ENCODE measurements at regions not wholly inside any gene's neighbourhood (a gene's known extent, or its start where the extent isn't known, plus 50 kb on each side); places are given as distances from the start of the nearest gene placed in this dataset.

- H3K36me3 Mint-ChIP-seq: no peaks in the 10 kb centered on the region
- no peaks in the 10 kb centered on the region for H3K27me3 Mint-ChIP-seq
- no peak overlapping the region for H3K27ac Mint-ChIP-seq
- H3K4me1 Mint-ChIP-seq: no peaks in the 10 kb centered on the region
- H3K4me3 Mint-ChIP-seq: no peak overlapping the region
- no peaks in the 10 kb centered on the region for H3K9me3 Mint-ChIP-seq
Observed at GRCh38 chr2:59047373-59047995, 806.4 kb upstream of the FANCL start.

GRCh38 chr2:59046401-59047372, 805.6 kb upstream of the FANCL start:
- H3K9me3 Mint-ChIP-seq: no peaks in the 10 kb centered on the region

DNA sequence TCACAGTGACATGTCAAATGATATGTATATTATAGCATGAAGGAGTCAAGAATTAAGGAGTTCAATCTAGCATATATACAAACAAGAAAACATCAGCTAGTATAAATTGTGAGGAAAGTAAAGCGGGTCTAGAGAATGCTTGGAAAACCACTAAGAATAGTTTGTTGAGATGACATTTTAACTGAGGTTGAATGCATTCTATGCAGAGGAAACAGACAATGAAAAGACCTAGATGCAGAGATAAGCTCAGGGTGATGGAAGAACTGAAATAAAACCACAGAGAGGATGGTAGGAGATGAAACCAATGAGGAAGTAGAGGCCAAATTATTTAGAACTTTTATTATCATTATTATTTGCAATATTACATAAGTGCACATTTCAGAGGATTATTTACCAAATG, 803.6 kb upstream of the FANCL start:
- Mint-ChIP-seq H3K4me3 (no peak overlapping the region), H3K27me3 (no peaks in the 10 kb centered on the region), H3K9me3 (no peaks in the 10 kb centered on the region), H3K4me1 (no peaks in the 10 kb centered on the region), H3K27ac (no peak overlapping the region), H3K36me3 (no peaks in the 10 kb centered on the region)

More at GRCh38 chr2:59046401-59047372, 805.6 kb upstream of the FANCL start:
- no peak overlapping the region for H3K27ac Mint-ChIP-seq
- no peak overlapping the region for H3K4me3 Mint-ChIP-seq
- H3K36me3 Mint-ChIP-seq: no peaks in the 10 kb centered on the region
- H3K27me3 Mint-ChIP-seq: no peaks in the 10 kb centered on the region
- H3K4me1 Mint-ChIP-seq: no peaks in the 10 kb centered on the region

- H3K36me3 Mint-ChIP-seq: no peaks in the 10 kb centered on the region
- no peak overlapping the region for H3K4me3 Mint-ChIP-seq
- H3K9me3 Mint-ChIP-seq: peaks cover 12% of the 10 kb centered on the region
- H3K27me3 Mint-ChIP-seq: no peaks in the 10 kb centered on the region
- no peak overlapping the region for H3K27ac Mint-ChIP-seq
- no peaks in the 10 kb centered on the region for H3K4me1 Mint-ChIP-seq
Observed at GRCh38 chr2:59041139-59041538, 800.0 kb upstream of the FANCL start.

DNA sequence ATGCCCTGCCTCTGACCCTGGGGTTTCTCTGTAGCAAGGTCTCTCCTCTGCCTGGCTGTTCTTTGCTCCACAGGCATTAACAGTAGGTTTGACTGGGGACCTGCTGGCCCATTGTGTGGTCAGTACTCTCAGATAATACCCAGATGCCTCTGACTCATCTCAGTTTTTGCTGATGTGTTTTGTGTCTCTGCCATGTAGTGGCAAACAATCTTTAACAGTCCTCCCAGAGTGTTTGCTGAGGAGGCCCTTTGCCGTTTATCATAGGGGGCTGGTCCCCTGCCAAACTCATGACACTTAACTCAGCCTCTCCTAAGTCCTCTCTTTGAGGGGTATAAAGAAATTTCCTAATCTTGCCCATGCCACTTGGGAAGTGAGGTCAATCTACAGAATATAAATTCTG, 793.7 kb upstream of the FANCL start:
- Mint-ChIP-seq H3K4me3 (no peak overlapping the region), H3K9me3 (peaks cover 12% of the 10 kb centered on the region), H3K36me3 (no peaks in the 10 kb centered on the region), H3K27me3 (no peaks in the 10 kb centered on the region), H3K27ac (no peak overlapping the region), H3K4me1 (no peaks in the 10 kb centered on the region)

DNA sequence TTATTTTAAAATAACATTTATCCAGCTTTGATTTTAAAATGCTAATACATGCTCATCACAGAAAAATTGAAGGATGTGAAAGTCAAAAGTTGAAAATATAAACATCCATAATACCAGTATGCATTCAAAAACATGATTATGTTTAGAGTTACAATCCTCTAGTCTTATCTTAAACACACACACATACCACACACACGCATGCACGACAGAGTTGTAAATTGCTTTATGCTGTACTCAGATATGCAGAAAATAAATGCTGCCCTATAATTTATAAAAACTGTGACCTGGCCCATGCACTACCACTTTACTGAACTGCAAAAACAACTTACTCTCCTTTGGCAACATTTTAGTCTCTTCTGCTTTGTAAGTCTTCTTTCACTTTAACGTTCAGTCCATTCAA, 793.0 kb upstream of the FANCL start:
- no peaks in the 10 kb centered on the region for H3K4me1 Mint-ChIP-seq
- no peak overlapping the region for H3K27ac Mint-ChIP-seq
- no peaks in the 10 kb centered on the region for H3K27me3 Mint-ChIP-seq

GRCh38 chr2:59033661-59034060, 792.5 kb upstream of the FANCL start:
- no peaks in the 10 kb centered on the region for H3K27me3 Mint-ChIP-seq
- H3K9me3 Mint-ChIP-seq: peaks cover 12% of the 10 kb centered on the region
- H3K4me3 Mint-ChIP-seq: no peak overlapping the region
- H3K36me3 Mint-ChIP-seq: no peaks in the 10 kb centered on the region
- H3K27ac Mint-ChIP-seq: no peak overlapping the region
- H3K4me1 Mint-ChIP-seq: no peaks in the 10 kb centered on the region

More for the DNA sequence above, 793.0 kb upstream of the FANCL start:
- Mint-ChIP-seq H3K36me3 (no peaks in the 10 kb centered on the region), H3K4me3 (no peak overlapping the region), H3K9me3 (peaks cover 12% of the 10 kb centered on the region)

GRCh38 chr2:59032499-59032898, 791.4 kb upstream of the FANCL start:
- Mint-ChIP-seq H3K27ac (no peak overlapping the region), H3K4me1 (no peaks in the 10 kb centered on the region), H3K27me3 (no peaks in the 10 kb centered on the region), H3K36me3 (no peaks in the 10 kb centered on the region), H3K9me3 (peaks cover 9% of the 10 kb centered on the region), H3K4me3 (no peak overlapping the region)

DNA sequence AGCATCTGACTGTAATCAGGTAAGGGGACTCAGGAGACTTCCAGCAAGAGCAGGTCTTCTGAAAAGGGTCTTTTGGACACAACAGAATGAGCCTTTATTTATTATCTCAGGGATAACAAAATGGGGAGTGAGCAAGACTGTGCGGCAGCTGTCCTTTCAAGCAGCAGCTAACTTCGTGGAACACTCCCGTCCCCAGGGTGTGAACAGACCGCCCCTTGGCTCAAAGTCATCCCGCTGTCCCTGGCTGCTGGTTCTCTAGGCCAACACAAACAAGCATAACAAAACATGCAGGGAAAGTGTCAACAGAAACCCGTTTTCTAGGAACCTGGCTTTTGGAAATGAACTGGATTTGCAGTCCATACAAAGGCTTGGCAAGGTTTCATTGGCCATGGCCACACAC, 787.9 kb upstream of the FANCL start:
- Mint-ChIP-seq H3K27ac (no peak overlapping the region), H3K4me3 (no peak overlapping the region), H3K36me3 (no peaks in the 10 kb centered on the region), H3K27me3 (no peaks in the 10 kb centered on the region), H3K9me3 (no peaks in the 10 kb centered on the region), H3K4me1 (no peaks in the 10 kb centered on the region)

GRCh38 chr2:59027320-59027719, 786.2 kb upstream of the FANCL start:
- H3K4me1 Mint-ChIP-seq: no peaks in the 10 kb centered on the region
- H3K9me3 Mint-ChIP-seq: no peaks in the 10 kb centered on the region
- H3K27ac Mint-ChIP-seq: no peak overlapping the region
- no peaks in the 10 kb centered on the region for H3K27me3 Mint-ChIP-seq
- no peak overlapping the region for H3K4me3 Mint-ChIP-seq
- H3K36me3 Mint-ChIP-seq: no peaks in the 10 kb centered on the region

DNA sequence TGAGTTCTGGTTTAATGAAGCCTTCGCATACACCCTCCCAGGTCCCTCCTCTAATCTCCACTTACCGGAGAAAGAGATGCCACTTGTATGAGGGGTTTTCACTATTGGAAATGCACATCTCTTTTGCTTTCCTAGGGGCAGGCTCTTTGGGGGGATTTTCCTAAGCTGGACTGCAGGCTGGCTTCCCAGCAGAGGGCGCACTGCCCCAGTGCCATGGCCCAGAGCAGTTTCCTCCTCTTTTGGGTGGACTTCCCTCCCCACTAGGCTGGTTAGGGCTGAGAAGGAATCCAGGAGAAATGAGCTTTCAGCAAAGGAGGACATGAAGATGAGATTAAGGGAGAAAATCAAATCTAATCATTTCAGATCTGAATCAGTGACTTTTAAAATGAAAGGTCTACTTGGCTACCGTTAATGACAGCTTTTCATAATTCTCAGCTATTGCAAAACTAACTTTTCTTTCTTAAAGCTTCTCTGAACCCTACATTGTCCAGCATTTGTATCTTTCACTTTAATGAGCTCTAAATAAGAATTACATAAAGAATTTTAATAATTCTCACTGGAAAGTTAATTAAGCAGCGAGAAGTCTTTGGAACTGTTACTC, 784.1 kb upstream of the FANCL start:
- no peaks in the 10 kb centered on the region for H3K9me3 Mint-ChIP-seq
- H3K27ac Mint-ChIP-seq: no peak overlapping the region
- H3K4me3 Mint-ChIP-seq: no peak overlapping the region
- no peaks in the 10 kb centered on the region for H3K36me3 Mint-ChIP-seq
- no peaks in the 10 kb centered on the region for H3K4me1 Mint-ChIP-seq
- H3K27me3 Mint-ChIP-seq: no peaks in the 10 kb centered on the region

DNA sequence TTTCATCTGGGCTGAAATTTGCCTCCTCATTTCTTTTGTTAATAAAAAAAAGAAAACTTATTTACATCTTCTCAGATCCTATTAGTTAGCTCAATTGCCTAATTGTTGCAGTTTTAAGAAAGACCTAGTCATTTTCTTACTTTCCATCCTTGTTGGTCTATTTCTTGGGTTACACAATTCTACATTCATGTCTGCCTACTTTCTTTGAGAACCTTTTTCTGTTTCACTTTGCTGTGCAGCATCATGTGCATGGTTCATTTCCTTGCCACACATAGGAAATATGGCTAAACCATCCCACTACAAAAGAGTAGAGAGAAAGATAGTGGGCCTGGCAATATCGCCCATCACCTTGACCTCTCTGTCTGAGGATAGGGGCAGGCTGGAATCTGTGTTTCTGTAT, 780.7 kb upstream of the FANCL start:
- Mint-ChIP-seq H3K36me3 (no peaks in the 10 kb centered on the region), H3K27ac (no peak overlapping the region), H3K4me3 (no peak overlapping the region), H3K9me3 (no peaks in the 10 kb centered on the region), H3K27me3 (no peaks in the 10 kb centered on the region), H3K4me1 (no peaks in the 10 kb centered on the region)

- no peak overlapping the region for H3K27ac Mint-ChIP-seq
- H3K4me3 Mint-ChIP-seq: no peak overlapping the region
- no peaks in the 10 kb centered on the region for H3K36me3 Mint-ChIP-seq
- no peaks in the 10 kb centered on the region for H3K9me3 Mint-ChIP-seq
- no peaks in the 10 kb centered on the region for H3K4me1 Mint-ChIP-seq
- no peaks in the 10 kb centered on the region for H3K27me3 Mint-ChIP-seq
Observed at GRCh38 chr2:59019566-59020159, 778.5 kb upstream of the FANCL start.

- Mint-ChIP-seq H3K4me1 (no peaks in the 10 kb centered on the region), H3K36me3 (no peaks in the 10 kb centered on the region), H3K9me3 (no peaks in the 10 kb centered on the region)
Observed at GRCh38 chr2:59018737-59019136, 777.6 kb upstream of the FANCL start.

DNA sequence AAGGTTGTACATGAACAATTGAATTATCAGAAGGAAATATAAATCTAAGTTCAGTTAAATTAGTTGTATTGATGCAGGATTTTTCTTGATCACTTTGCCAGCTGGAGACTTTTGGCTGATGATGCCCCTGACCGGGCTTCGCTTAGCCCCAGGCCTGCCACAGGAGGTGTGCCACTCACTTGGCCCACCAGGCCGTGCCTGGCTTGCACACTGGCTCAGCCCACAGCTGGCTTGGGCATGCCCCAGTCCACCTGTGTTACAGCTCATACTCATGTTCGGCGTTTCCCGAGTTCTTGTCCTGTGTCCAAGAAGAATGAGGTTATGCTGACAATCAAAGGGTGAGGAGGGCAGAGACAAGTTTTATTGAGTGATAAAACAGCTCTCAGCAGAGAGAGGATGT, 773.9 kb upstream of the FANCL start:
- Mint-ChIP-seq H3K4me3 (no peak overlapping the region), H3K27ac (no peak overlapping the region), H3K9me3 (no peaks in the 10 kb centered on the region), H3K36me3 (no peaks in the 10 kb centered on the region), H3K27me3 (peaks cover 2% of the 10 kb centered on the region), H3K4me1 (no peaks in the 10 kb centered on the region)

More at GRCh38 chr2:59018737-59019136, 777.6 kb upstream of the FANCL start:
- H3K27ac Mint-ChIP-seq: no peak overlapping the region
- H3K27me3 Mint-ChIP-seq: no peaks in the 10 kb centered on the region
- H3K4me3 Mint-ChIP-seq: no peak overlapping the region

DNA sequence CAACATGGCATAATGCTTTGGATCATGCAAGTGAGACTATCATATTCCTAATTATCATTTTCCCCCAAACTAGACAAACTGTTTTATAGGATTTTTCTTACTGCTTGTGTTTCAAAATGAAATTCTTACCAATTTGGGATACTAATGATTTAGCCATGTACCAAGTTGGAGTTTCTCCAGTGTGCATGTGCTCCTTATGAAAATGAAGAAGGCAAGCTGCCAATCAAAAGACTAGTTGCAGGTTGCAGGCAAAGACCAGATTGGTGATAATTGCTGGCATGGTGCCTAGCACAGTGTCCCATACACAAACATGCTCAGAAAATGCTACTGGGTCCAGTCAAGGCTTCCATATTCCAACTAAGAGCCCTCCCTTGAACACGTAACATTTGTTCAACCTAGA, 771.8 kb upstream of the FANCL start:
- Mint-ChIP-seq H3K4me1 (no peaks in the 10 kb centered on the region), H3K9me3 (no peaks in the 10 kb centered on the region), H3K27ac (no peak overlapping the region), H3K27me3 (peaks cover 2% of the 10 kb centered on the region), H3K4me3 (no peak overlapping the region), H3K36me3 (no peaks in the 10 kb centered on the region)
